ENCODE measurements at regions not wholly inside any gene's neighbourhood (a gene's known extent, or its start where the extent isn't known, plus 50 kb on each side); places are given as distances from the start of the nearest gene placed in this dataset.
A peak's percentile ranks its signal among the peaks of the same experiment; 100 is the strongest.

DNA sequence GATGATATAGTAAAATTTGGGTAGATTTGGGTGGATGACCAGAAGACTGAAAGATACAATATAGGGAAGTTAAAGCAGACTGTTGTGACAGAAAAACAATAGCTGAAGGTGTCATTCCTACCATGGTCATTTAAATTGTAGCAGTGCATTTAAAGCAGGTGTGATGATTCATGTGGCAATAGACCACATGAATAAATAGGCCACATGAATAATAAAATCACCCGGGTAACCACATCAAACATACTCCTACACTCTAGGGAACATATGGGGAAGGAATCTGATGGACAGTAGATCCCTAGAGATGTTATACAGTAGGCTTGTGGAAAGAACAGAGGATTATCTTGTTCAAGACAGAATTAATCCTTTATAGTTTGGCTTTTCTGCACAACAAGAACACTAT lies 392.6 kb downstream of the SLITRK5 start:
- POLR2A ChIA-PET: no interaction called here
- H3K4me1 ChIP-seq (ENCODE audit: control extremely low read depth in 1 of 4, control insufficient read depth in 4 of 4, insufficient read depth in 4 of 4, low read length in 3 of 4): no peaks in the 10 kb centered on the region
- DNase-seq: no peak
- no CpG with 5 or more reads among the region's 1 CpG for WGBS (ENCODE audit: insufficient coverage)
- H3K36me3 ChIP-seq (ENCODE audit: control insufficient read depth in 4 of 4, insufficient read depth in 4 of 4, low read length in 3 of 4): no peaks in the 10 kb centered on the region
- no peaks in the 10 kb centered on the region for H3K27me3 ChIP-seq (replicated peaks in 2 of 5; ENCODE audit: control insufficient read depth in 4 of 5, insufficient read depth in 5 of 5, low read length in 4 of 5)
- CTCF ChIA-PET: no interaction called here
- H3K27ac ChIP-seq (ENCODE audit: insufficient read depth in 1 of 2, low read depth in 1 of 2, low read length in 2 of 2, poor library complexity in 1 of 2, severe bottlenecking in 2 of 2): no peak overlapping the region
- peaks cover 0 to 5% (median 2%) of the 10 kb centered on the region in 5 experiments for H3K9me3 ChIP-seq (ENCODE audit: control extremely low read depth in 1 of 5, control insufficient read depth in 4 of 5, insufficient read depth in 2 of 5, low read depth in 1 of 5, low read length in 4 of 5)
- no peak overlapping the region for H3K4me3 ChIP-seq (ENCODE audit: control insufficient read depth in 1 of 7, extremely low read depth in 1 of 7, insufficient read depth in 4 of 7, low read depth in 2 of 7, low read length in 6 of 7)

GRCh38 chr13:88066847-88067246 lies 395.7 kb downstream of the SLITRK5 start:
- ChIA-PET CTCF (no interaction called here), POLR2A (no interaction called here)
- no peaks in the 10 kb centered on the region for H3K36me3 ChIP-seq (ENCODE audit: control insufficient read depth in 4 of 4, insufficient read depth in 4 of 4, low read length in 3 of 4)
- no peak for DNase-seq
- H3K27ac ChIP-seq (ENCODE audit: insufficient read depth in 1 of 2, low read depth in 1 of 2, low read length in 2 of 2, poor library complexity in 1 of 2, severe bottlenecking in 2 of 2): no peak overlapping the region
- no peaks in the 10 kb centered on the region for H3K4me1 ChIP-seq (ENCODE audit: control extremely low read depth in 1 of 4, control insufficient read depth in 4 of 4, insufficient read depth in 4 of 4, low read length in 3 of 4)
- peaks cover 0 to 5% (median 0%) of the 10 kb centered on the region in 5 experiments for H3K9me3 ChIP-seq (ENCODE audit: control extremely low read depth in 1 of 5, control insufficient read depth in 4 of 5, insufficient read depth in 2 of 5, low read depth in 1 of 5, low read length in 4 of 5)
- no peaks in the 10 kb centered on the region for H3K27me3 ChIP-seq (replicated peaks in 2 of 5; ENCODE audit: control insufficient read depth in 4 of 5, insufficient read depth in 5 of 5, low read length in 4 of 5)
- no peak overlapping the region for H3K4me3 ChIP-seq (ENCODE audit: control insufficient read depth in 1 of 7, extremely low read depth in 1 of 7, insufficient read depth in 4 of 7, low read depth in 2 of 7, low read length in 6 of 7)
- no CpG with 5 or more reads among the region's 2 CpGs for WGBS (ENCODE audit: insufficient coverage)

DNA sequence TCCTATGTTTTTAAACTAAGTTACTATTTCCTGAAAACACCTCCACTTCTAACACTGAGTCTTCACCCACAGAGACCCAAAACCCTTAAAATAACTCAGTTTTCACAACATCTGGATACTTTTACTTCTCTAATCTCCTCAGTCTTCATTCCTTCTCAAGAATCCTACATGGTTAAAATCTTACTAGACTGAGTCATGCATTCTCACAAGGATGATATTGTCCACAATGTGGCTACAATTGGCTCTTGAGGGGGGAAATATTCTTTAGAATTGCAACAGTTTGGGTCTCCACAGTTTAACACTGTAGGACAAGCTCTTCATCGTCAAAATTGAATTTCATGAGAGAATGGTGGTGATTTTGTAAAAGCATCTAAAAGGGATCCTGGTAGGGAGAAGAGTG lies 397.1 kb downstream of the SLITRK5 start:
- CTCF ChIA-PET: interaction anchor here (0.7 to 1.2 kb wide), 2 partner anchors 10 to 14 kb away, joined by 3 to 4 read pairs; no protein-coding TSS in a partner anchor
- POLR2A ChIA-PET: no interaction called here
- whole genome bisulfite sequencing (ENCODE audit: insufficient coverage): no CpG with 5 or more reads among the region's 1 CpG

GRCh38 chr13:88068975-88069374 lies 397.8 kb downstream of the SLITRK5 start:
- Histone ChIP-seq H3K9me3 (ENCODE audit: control extremely low read depth in 1 of 5, control insufficient read depth in 4 of 5, insufficient read depth in 2 of 5, low read depth in 1 of 5, low read length in 4 of 5) (no peaks in the 10 kb centered on the region), H3K27me3 (replicated peaks in 2 of 5; ENCODE audit: control insufficient read depth in 4 of 5, insufficient read depth in 5 of 5, low read length in 4 of 5) (no peaks in the 10 kb centered on the region), H3K4me1 (ENCODE audit: control extremely low read depth in 1 of 4, control insufficient read depth in 4 of 4, insufficient read depth in 4 of 4, low read length in 3 of 4) (no peaks in the 10 kb centered on the region), H3K4me3 (ENCODE audit: control insufficient read depth in 1 of 7, extremely low read depth in 1 of 7, insufficient read depth in 4 of 7, low read depth in 2 of 7, low read length in 6 of 7) (no peak overlapping the region), H3K27ac (ENCODE audit: insufficient read depth in 1 of 2, low read depth in 1 of 2, low read length in 2 of 2, poor library complexity in 1 of 2, severe bottlenecking in 2 of 2) (no peak overlapping the region), H3K36me3 (ENCODE audit: control insufficient read depth in 4 of 4, insufficient read depth in 4 of 4, low read length in 3 of 4) (no peaks in the 10 kb centered on the region)
- DNase-seq: peak; percentile 3 to 20 (median 7)
- ChIA-PET POLR2A (interaction anchor here (0.7 kb wide), 1 partner anchor 876 kb away, joined by 3 read pairs; no protein-coding TSS in a partner anchor), CTCF (interaction anchor here (0.7 to 1.2 kb wide), 2 partner anchors 9 to 14 kb away, joined by 3 to 4 read pairs; no protein-coding TSS in a partner anchor)
- 98% methylated on average over 8 of the region's 11 CpGs for WGBS (ENCODE audit: insufficient coverage)

More for the DNA sequence above, 397.1 kb downstream of the SLITRK5 start:
- Histone ChIP-seq H3K27me3 (replicated peaks in 2 of 5; ENCODE audit: control insufficient read depth in 4 of 5, insufficient read depth in 5 of 5, low read length in 4 of 5) (no peaks in the 10 kb centered on the region), H3K9me3 (ENCODE audit: control extremely low read depth in 1 of 5, control insufficient read depth in 4 of 5, insufficient read depth in 2 of 5, low read depth in 1 of 5, low read length in 4 of 5) (no peaks in the 10 kb centered on the region), H3K4me3 (ENCODE audit: control insufficient read depth in 1 of 7, extremely low read depth in 1 of 7, insufficient read depth in 4 of 7, low read depth in 2 of 7, low read length in 6 of 7) (no peak overlapping the region), H3K4me1 (ENCODE audit: control extremely low read depth in 1 of 4, control insufficient read depth in 4 of 4, insufficient read depth in 4 of 4, low read length in 3 of 4) (no peaks in the 10 kb centered on the region), H3K36me3 (ENCODE audit: control insufficient read depth in 4 of 4, insufficient read depth in 4 of 4, low read length in 3 of 4) (no peaks in the 10 kb centered on the region), H3K27ac (ENCODE audit: insufficient read depth in 1 of 2, low read depth in 1 of 2, low read length in 2 of 2, poor library complexity in 1 of 2, severe bottlenecking in 2 of 2) (no peak overlapping the region)
- DNase-seq: no peak

- Histone ChIP-seq H3K4me1 (ENCODE audit: control extremely low read depth in 1 of 4, control insufficient read depth in 4 of 4, insufficient read depth in 4 of 4, low read length in 3 of 4) (no peaks in the 10 kb centered on the region), H3K4me3 (ENCODE audit: control insufficient read depth in 1 of 7, extremely low read depth in 1 of 7, insufficient read depth in 4 of 7, low read depth in 2 of 7, low read length in 6 of 7) (no peak overlapping the region), H3K9me3 (ENCODE audit: control extremely low read depth in 1 of 5, control insufficient read depth in 4 of 5, insufficient read depth in 2 of 5, low read depth in 1 of 5, low read length in 4 of 5) (no peaks in the 10 kb centered on the region), H3K27me3 (replicated peaks in 2 of 5; ENCODE audit: control insufficient read depth in 4 of 5, insufficient read depth in 5 of 5, low read length in 4 of 5) (no peaks in the 10 kb centered on the region), H3K27ac (ENCODE audit: insufficient read depth in 1 of 2, low read depth in 1 of 2, low read length in 2 of 2, poor library complexity in 1 of 2, severe bottlenecking in 2 of 2) (no peak overlapping the region), H3K36me3 (ENCODE audit: control insufficient read depth in 4 of 4, insufficient read depth in 4 of 4, low read length in 3 of 4) (no peaks in the 10 kb centered on the region)
- ChIA-PET CTCF (no interaction called here), POLR2A (no interaction called here)
- WGBS (ENCODE audit: insufficient coverage): 75% methylated on average over 1 of the region's 1 CpG
- no peak for DNase-seq
These were observed 400.2 kb downstream of the SLITRK5 start for GRCh38 chr13:88071371-88071770.

GRCh38 chr13:88074794-88075510 lies 403.8 kb downstream of the SLITRK5 start:
- Histone ChIP-seq H3K27me3 (replicated peaks in 2 of 5; ENCODE audit: control insufficient read depth in 4 of 5, insufficient read depth in 5 of 5, low read length in 4 of 5) (no peaks in the 10 kb centered on the region), H3K4me3 (ENCODE audit: control insufficient read depth in 1 of 7, extremely low read depth in 1 of 7, insufficient read depth in 4 of 7, low read depth in 2 of 7, low read length in 6 of 7) (no peak overlapping the region), H3K9me3 (ENCODE audit: control extremely low read depth in 1 of 5, control insufficient read depth in 4 of 5, insufficient read depth in 2 of 5, low read depth in 1 of 5, low read length in 4 of 5) (no peaks in the 10 kb centered on the region), H3K27ac (ENCODE audit: insufficient read depth in 1 of 2, low read depth in 1 of 2, low read length in 2 of 2, poor library complexity in 1 of 2, severe bottlenecking in 2 of 2) (no peak overlapping the region), H3K36me3 (ENCODE audit: control insufficient read depth in 4 of 4, insufficient read depth in 4 of 4, low read length in 3 of 4) (no peaks in the 10 kb centered on the region), H3K4me1 (ENCODE audit: control extremely low read depth in 1 of 4, control insufficient read depth in 4 of 4, insufficient read depth in 4 of 4, low read length in 3 of 4) (no peaks in the 10 kb centered on the region)
- ChIA-PET POLR2A (no interaction called here), CTCF (no interaction called here)
- no peak for DNase-seq
- 89% methylated on average over 3 of the region's 5 CpGs for WGBS (ENCODE audit: insufficient coverage)

- no peaks in the 10 kb centered on the region for H3K27me3 ChIP-seq (replicated peaks in 2 of 5; ENCODE audit: control insufficient read depth in 4 of 5, insufficient read depth in 5 of 5, low read length in 4 of 5)
- no peaks in the 10 kb centered on the region for H3K9me3 ChIP-seq (ENCODE audit: control extremely low read depth in 1 of 5, control insufficient read depth in 4 of 5, insufficient read depth in 2 of 5, low read depth in 1 of 5, low read length in 4 of 5)
- no peak overlapping the region for H3K27ac ChIP-seq (ENCODE audit: insufficient read depth in 1 of 2, low read depth in 1 of 2, low read length in 2 of 2, poor library complexity in 1 of 2, severe bottlenecking in 2 of 2)
- no peaks in the 10 kb centered on the region for H3K4me1 ChIP-seq (ENCODE audit: control extremely low read depth in 1 of 4, control insufficient read depth in 4 of 4, insufficient read depth in 4 of 4, low read length in 3 of 4)
- no peaks in the 10 kb centered on the region for H3K36me3 ChIP-seq (ENCODE audit: control insufficient read depth in 4 of 4, insufficient read depth in 4 of 4, low read length in 3 of 4)
- ChIA-PET CTCF (no interaction called here), POLR2A (no interaction called here)
- no peak for DNase-seq
- H3K4me3 ChIP-seq (ENCODE audit: control insufficient read depth in 1 of 7, extremely low read depth in 1 of 7, insufficient read depth in 4 of 7, low read depth in 2 of 7, low read length in 6 of 7): no peak overlapping the region
These were observed 413.9 kb downstream of the SLITRK5 start for GRCh38 chr13:88085036-88085435.
